CD14-positive monocyte (primary cell): ENCODE measurements at regions not wholly inside any gene's neighbourhood (a gene's known extent, or its start where the extent isn't known, plus 50 kb on each side); places are given as distances from the start of the nearest gene placed in this dataset.
A peak's percentile ranks its signal among the peaks of the same experiment; 100 is the strongest.

Source experiments
- DNase-seq, 3 donors: peaks; one replicate each; pipeline ENCODE4 v3.0.0-alpha.2; 2011 to 2022
- H2AFZ ChIP-seq: 2 replicates; pipeline ENCODE4 v1.6.0; 2012; ENCODE audit warnings: mild to moderate bottlenecking, low read depth, low read length, inconsistent platforms; ENCODE audit not compliant: insufficient read depth, poor library complexity, severe bottlenecking
- H3K27ac ChIP-seq, 2 donors: 1 replicate in 1 of 2; 2 replicates in 1 of 2; pipeline ENCODE4 v1.5.1; 2012 to 2013; ENCODE audit warnings: low read length in 2 of 2, control low read depth in 1 of 2, inconsistent platforms in 1 of 2, low read depth in 1 of 2, mild to moderate bottlenecking in 1 of 2
- H3K27me3 ChIP-seq, 2 donors: one replicate each; pipeline versions ENCODE4 v1.6.0 to v1.6.1; 2011 to 2013; ENCODE audit warnings: low read length in 2 of 2; ENCODE audit not compliant: control insufficient read depth in 2 of 2, insufficient read depth in 2 of 2
- H3K36me3 ChIP-seq, 2 donors: replicated peaks in 1 of 2; 1 replicate in 1 of 2; 2 replicates in 1 of 2; pipeline versions ENCODE4 v1.5.1 to v1.6.1; 2012 to 2013; ENCODE audit warnings: low read length in 2 of 2, control low read depth in 1 of 2, inconsistent platforms in 1 of 2, mild to moderate bottlenecking in 1 of 2; ENCODE audit not compliant: insufficient read depth in 2 of 2, control insufficient read depth in 1 of 2
- H3K4me1 ChIP-seq, 2 donors: 1 replicate in 1 of 2; 2 replicates in 1 of 2; pipeline versions ENCODE4 v1.5.1 to v1.6.1; 2012 to 2013; ENCODE audit warnings: low read length in 2 of 2, control low read depth in 1 of 2, inconsistent platforms in 1 of 2, mild to moderate bottlenecking in 1 of 2, moderate library complexity in 1 of 2; ENCODE audit not compliant: insufficient read depth in 2 of 2, control insufficient read depth in 1 of 2
- H3K4me2 ChIP-seq: replicated peaks from 2 replicates; pipeline ENCODE3; 2012; ENCODE audit warnings: low read length, moderate library complexity, mild to moderate bottlenecking; ENCODE audit not compliant: poor library complexity, severe bottlenecking; ENCODE audit errors: extremely low read depth
- H3K4me3 ChIP-seq, 3 experiments: fragments of 200-600 bp in 1 of 3; sonication (generic) in 1 of 3; replicated peaks in 1 of 3; 1 replicate in 2 of 3; 2 replicates in 1 of 3; pipeline ENCODE4 v1.5.1; 2011 to 2013; ENCODE audit warnings: low read length in 3 of 3, mild to moderate bottlenecking in 3 of 3, control low read depth in 2 of 3, low read depth in 2 of 3, inconsistent platforms in 1 of 3, moderate library complexity in 1 of 3
- H3K79me2 ChIP-seq: 2 replicates; pipeline ENCODE4 v1.6.0; 2012; ENCODE audit warnings: mild to moderate bottlenecking, control low read depth, inconsistent platforms, low read length, moderate library complexity; ENCODE audit not compliant: insufficient read depth
- H3K9ac ChIP-seq: 2 replicates; pipeline ENCODE4 v1.6.0; 2017; ENCODE audit warnings: low read length, mild to moderate bottlenecking; ENCODE audit not compliant: insufficient read depth, poor library complexity, severe bottlenecking
- H3K9me3 ChIP-seq, 2 donors: replicated peaks in 1 of 2; 1 replicate in 1 of 2; 2 replicates in 1 of 2; pipeline versions ENCODE4 v1.5.1 to v1.6.1; 2012 to 2013; ENCODE audit warnings: low read length in 2 of 2, control low read depth in 1 of 2; ENCODE audit not compliant: control insufficient read depth in 1 of 2, insufficient read depth in 1 of 2
- H4K20me1 ChIP-seq: 2 replicates; pipeline ENCODE4 v1.6.0; 2012; ENCODE audit warnings: mild to moderate bottlenecking, low read length, control low read depth, moderate library complexity; ENCODE audit not compliant: insufficient read depth
- H3K27ac Mint-ChIP-seq, 7 donors: one replicate each; pipeline ENCODE4 v1.8.0; 2020; ENCODE audit warnings: mild to moderate bottlenecking in 7 of 7, mixed read lengths in 7 of 7, moderate library complexity in 6 of 7, inconsistent platforms in 2 of 7
- H3K27me3 Mint-ChIP-seq, 3 donors: one replicate each; pipeline ENCODE4 v1.8.0; 2021 to 2022; ENCODE audit warnings: low read depth in 3 of 3, mild to moderate bottlenecking in 3 of 3, mixed read lengths in 3 of 3, moderate library complexity in 3 of 3, inconsistent platforms in 1 of 3
- H3K36me3 Mint-ChIP-seq, 2 donors: one replicate each; pipeline ENCODE4 v1.8.0; 2020; ENCODE audit warnings: mixed read lengths in 2 of 2, inconsistent platforms in 1 of 2, mild to moderate bottlenecking in 1 of 2
- H3K4me1 Mint-ChIP-seq: one replicate; pipeline ENCODE4 v1.8.0; 2020; ENCODE audit warnings: mild to moderate bottlenecking, mixed read lengths
- H3K4me3 Mint-ChIP-seq, 2 donors: one replicate each; pipeline ENCODE4 v1.8.0; 2020; ENCODE audit warnings: mild to moderate bottlenecking in 2 of 2, mixed read lengths in 2 of 2, moderate library complexity in 1 of 2
- H3K9me3 Mint-ChIP-seq, 7 donors: one replicate each; pipeline ENCODE4 v1.8.0; 2020 to 2022; ENCODE audit warnings: mixed read lengths in 7 of 7, mild to moderate bottlenecking in 6 of 7, moderate library complexity in 6 of 7, inconsistent platforms in 2 of 7
- WGBS: methylation state at CpG from one replicate; pipeline ENCODE4 v1.1.5; 2013; ENCODE audit warnings: missing lambda C conversion rate; ENCODE audit not compliant: insufficient coverage; 5-methylcytosine and 5-hydroxymethylcytosine counted together
- intact Hi-C, 2 donors: fragments of 100-400 bp; cut with micrococcal nuclease; formaldehyde crosslinking; loops; one replicate each; pipeline versions ENCODE4 v1.15.0 to v1.15.1; 2023
- TF ChIP-seq, protein P1 (sequence below): fragments of 200-600 bp; IDR thresholded peaks from one replicate; pipeline ENCODE4 v1.8.0; 2022; ENCODE audit warnings: antibody characterized with exemption, mild to moderate bottlenecking

DNA sequence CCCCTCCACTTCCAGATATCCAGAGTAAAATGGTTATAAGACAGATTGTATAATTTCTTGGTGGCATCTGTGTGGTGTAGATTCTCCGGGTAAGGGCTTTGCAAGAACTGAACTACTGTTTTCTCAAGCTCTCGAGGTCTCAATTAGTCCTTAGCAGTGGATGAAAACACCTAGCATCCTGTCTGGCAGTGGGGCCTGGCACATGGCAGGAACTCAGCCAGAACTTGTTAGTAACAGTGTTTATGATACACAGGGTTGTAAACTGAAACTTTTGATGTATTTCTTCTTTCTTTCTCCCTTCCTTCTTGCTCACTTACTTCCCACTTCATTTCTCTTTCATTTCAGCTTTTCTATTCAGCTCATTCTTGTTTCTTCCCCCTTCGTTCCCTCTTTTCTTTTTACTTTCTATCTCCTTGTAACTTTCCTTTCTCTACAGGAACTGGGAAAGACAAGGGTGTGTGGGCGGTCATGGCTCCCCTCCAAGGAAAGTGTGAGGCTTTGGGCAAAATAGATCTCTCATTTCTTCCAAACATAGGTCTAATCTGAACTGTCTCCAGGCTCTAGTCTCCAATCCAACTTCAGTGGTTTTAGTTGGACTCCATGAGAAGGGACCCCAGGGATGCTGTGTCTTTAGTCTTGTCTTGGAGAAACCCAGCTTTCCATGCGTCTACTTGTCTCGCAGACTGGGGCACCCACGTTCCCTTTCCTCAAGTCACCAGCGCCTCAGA is 159.7 kb downstream of the PAH start:
- Mint-ChIP-seq H3K27ac (no peak overlapping the region), H3K4me1 (no peaks in the 10 kb centered on the region), H3K4me3 (no peak overlapping the region), H3K27me3 (peaks cover 2 to 3% (median 2%) of the 10 kb centered on the region in 3 donors), H3K36me3 (no peaks in the 10 kb centered on the region), H3K9me3 (no peaks in the 10 kb centered on the region)
- intact Hi-C loops = no loop called here
- no peaks in the 10 kb centered on the region for H4K20me1 ChIP-seq
- TF ChIP-seq, protein P1, sequence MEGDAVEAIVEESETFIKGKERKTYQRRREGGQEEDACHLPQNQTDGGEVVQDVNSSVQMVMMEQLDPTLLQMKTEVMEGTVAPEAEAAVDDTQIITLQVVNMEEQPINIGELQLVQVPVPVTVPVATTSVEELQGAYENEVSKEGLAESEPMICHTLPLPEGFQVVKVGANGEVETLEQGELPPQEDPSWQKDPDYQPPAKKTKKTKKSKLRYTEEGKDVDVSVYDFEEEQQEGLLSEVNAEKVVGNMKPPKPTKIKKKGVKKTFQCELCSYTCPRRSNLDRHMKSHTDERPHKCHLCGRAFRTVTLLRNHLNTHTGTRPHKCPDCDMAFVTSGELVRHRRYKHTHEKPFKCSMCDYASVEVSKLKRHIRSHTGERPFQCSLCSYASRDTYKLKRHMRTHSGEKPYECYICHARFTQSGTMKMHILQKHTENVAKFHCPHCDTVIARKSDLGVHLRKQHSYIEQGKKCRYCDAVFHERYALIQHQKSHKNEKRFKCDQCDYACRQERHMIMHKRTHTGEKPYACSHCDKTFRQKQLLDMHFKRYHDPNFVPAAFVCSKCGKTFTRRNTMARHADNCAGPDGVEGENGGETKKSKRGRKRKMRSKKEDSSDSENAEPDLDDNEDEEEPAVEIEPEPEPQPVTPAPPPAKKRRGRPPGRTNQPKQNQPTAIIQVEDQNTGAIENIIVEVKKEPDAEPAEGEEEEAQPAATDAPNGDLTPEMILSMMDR = no peak
- no peaks in the 10 kb centered on the region for H3K36me3 ChIP-seq
- H3K27me3 ChIP-seq = no peaks in the 10 kb centered on the region
- no peak overlapping the region for H3K4me3 ChIP-seq
- 80% methylated on average over 4 of the region's 8 CpGs for WGBS
- H2AFZ ChIP-seq = no peak overlapping the region
- H3K27ac ChIP-seq = no peak overlapping the region
- H3K9me3 ChIP-seq = no peaks in the 10 kb centered on the region
- no peak for DNase-seq
- H3K9ac ChIP-seq = no peak overlapping the region
- no peaks in the 10 kb centered on the region for H3K79me2 ChIP-seq
- H3K4me2 ChIP-seq = no peak overlapping the region
- H3K4me1 ChIP-seq = no peaks in the 10 kb centered on the region

DNA sequence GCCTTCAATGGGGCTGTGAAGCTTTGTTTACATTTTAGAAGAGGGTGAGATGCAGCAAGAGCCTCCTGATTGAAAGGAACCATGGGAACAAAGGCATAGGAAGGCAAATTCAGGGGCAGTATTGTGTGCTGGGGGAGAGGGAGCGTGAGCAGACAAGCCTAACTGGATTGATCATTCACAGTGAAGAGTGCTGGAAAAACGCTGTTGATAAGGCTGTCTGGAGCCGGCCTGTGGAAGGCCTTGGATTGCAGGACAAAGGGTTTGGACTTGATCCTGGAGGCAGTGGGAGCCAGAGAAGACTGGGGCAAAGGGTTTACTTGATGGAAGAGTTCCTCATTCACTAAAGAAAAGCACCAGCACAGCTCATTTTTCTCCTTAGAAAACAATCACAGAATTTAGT is 160.5 kb downstream of the PAH start:
- no peaks in the 10 kb centered on the region for H3K36me3 ChIP-seq
- Mint-ChIP-seq H3K27me3 (peaks cover 2 to 3% (median 2%) of the 10 kb centered on the region in 3 donors), H3K4me1 (no peaks in the 10 kb centered on the region), H3K9me3 (no peaks in the 10 kb centered on the region), H3K27ac (peak overlapping the region in 1 of 7 donors; percentile 33), H3K4me3 (no peak overlapping the region), H3K36me3 (no peaks in the 10 kb centered on the region)
- no peaks in the 10 kb centered on the region for H3K4me1 ChIP-seq
- no peaks in the 10 kb centered on the region for H3K9me3 ChIP-seq
- no peak for DNase-seq
- H3K9ac ChIP-seq = no peak overlapping the region
- TF ChIP-seq, protein P1 = no peak
- H3K4me3 ChIP-seq = no peak overlapping the region
- no peaks in the 10 kb centered on the region for H4K20me1 ChIP-seq
- no peak overlapping the region for H2AFZ ChIP-seq
- intact Hi-C loops = no loop called here
- no peaks in the 10 kb centered on the region for H3K27me3 ChIP-seq
- H3K4me2 ChIP-seq = no peak overlapping the region
- H3K79me2 ChIP-seq = no peaks in the 10 kb centered on the region
- WGBS = 72% methylated on average over 2 of the region's 3 CpGs
- no peak overlapping the region for H3K27ac ChIP-seq
